Duodenal mucosa (tissue), 2 donors: ENCODE measurements at regions not wholly inside any gene's neighbourhood (a gene's known extent, or its start where the extent isn't known, plus 50 kb on each side); places are given as distances from the start of the nearest gene placed in this dataset.

ENCODE experiments used
- H3K27ac ChIP-seq: one replicate; pipeline ENCODE4 v1.7.0; 2013; ENCODE audit warnings: low read depth, low read length
- H3K27me3 ChIP-seq, 2 donors: one replicate each; pipeline ENCODE4 v1.7.0; 2013; ENCODE audit warnings: low read length in 2 of 2, control low read depth in 1 of 2; ENCODE audit not compliant: insufficient read depth in 2 of 2, control insufficient read depth in 1 of 2
- H3K36me3 ChIP-seq, 2 donors: one replicate each; pipeline ENCODE4 v1.7.0; 2013; ENCODE audit warnings: low read length in 2 of 2, control low read depth in 1 of 2; ENCODE audit not compliant: insufficient read depth in 2 of 2, control insufficient read depth in 1 of 2
- H3K4me1 ChIP-seq, 2 donors: one replicate each; pipeline ENCODE4 v1.7.0; 2013; ENCODE audit warnings: low read length in 2 of 2, control low read depth in 1 of 2; ENCODE audit not compliant: insufficient read depth in 2 of 2, control insufficient read depth in 1 of 2
- H3K4me3 ChIP-seq, 2 donors: one replicate each; pipeline ENCODE4 v1.7.0; 2013; ENCODE audit warnings: low read length in 2 of 2, low read depth in 1 of 2
- H3K9ac ChIP-seq, 2 donors: one replicate each; pipeline ENCODE4 v1.7.0; 2013; ENCODE audit warnings: low read length in 2 of 2, low read depth in 1 of 2
- H3K9me3 ChIP-seq, 2 donors: one replicate each; pipeline ENCODE4 v1.7.0; 2013; ENCODE audit warnings: low read length in 2 of 2, control low read depth in 1 of 2; ENCODE audit not compliant: control insufficient read depth in 1 of 2

DNA sequence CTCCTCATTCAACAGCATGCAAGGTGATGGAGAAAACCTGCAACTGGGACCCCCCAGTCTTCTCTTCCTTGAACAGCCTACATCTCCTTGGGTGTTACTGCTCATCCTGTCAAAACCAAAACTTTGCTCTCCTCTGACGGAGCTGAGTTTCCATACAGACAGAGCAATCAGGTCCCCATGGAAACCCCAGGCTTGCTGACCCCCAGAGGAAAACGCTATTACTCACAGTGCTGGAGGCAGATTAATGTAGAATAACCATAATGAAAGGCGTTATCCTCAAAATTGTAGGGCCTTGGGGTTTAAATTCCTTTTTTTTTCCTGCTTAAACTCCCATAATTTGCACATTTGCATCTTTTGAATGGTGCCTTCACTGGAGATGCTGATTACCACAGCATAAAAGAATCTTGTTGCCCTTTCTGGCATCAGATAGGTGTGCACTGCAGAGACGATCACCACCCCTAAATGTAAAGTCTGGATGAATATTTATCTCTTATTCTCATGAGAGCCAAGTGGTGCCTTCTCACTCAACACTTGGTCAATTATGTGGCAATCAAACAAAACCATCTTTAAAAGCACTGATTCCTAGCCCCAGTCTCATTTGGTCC lies 126.3 kb downstream of the MSX2 start:
- Histone ChIP-seq H3K9ac (no peak overlapping the region), H3K27me3 (no peaks in the 10 kb centered on the region), H3K36me3 (no peaks in the 10 kb centered on the region), H3K4me3 (no peak overlapping the region), H3K9me3 (no peaks in the 10 kb centered on the region), H3K4me1 (no peaks in the 10 kb centered on the region), H3K27ac (no peak overlapping the region)

DNA sequence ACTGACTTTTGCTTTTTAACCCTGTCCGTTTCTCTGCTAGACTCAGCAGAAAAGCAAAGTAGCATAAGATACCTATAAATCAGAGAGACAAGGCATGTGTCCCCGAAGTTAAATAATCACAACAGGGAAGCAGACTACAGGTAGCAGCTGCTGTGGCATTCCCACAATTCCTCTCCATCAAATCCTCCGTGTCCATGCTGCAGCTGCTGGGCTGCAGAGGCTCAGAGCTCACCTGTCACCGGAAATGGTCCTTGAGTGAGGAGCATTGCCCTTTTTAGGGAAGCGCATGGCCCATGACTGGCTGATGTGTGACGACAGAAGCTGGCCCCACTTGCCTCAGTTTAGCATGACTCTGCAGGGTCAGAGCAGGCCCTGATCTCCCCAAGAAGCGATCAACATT lies 125.0 kb downstream of the MSX2 start:
- no peaks in the 10 kb centered on the region for H3K36me3 ChIP-seq
- H3K27me3 ChIP-seq = no peaks in the 10 kb centered on the region
- no peaks in the 10 kb centered on the region for H3K4me1 ChIP-seq
- H3K9me3 ChIP-seq = no peaks in the 10 kb centered on the region
- H3K27ac ChIP-seq = no peak overlapping the region
- H3K4me3 ChIP-seq = no peak overlapping the region
- H3K9ac ChIP-seq = no peak overlapping the region

DNA sequence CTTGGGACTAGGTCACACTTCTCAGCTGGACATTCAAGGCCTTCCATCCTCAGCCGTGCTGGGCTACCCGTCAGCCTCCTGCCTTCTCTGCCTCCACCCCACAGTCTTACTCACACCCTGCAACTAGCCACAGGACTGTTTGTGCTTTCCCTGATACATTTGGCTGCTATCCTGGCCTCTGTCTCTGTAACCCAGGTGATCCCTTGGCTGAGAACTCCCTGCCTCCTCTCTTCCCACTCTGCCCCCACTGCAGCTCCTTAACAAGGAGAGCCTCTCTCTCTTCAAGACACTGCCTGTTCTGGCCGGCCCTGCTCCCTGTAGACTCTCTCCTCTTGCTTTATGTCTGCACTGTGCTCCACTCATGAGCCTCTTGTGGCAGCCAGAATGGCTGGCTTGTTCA lies 120.6 kb downstream of the MSX2 start:
- no peaks in the 10 kb centered on the region for H3K9me3 ChIP-seq
- no peaks in the 10 kb centered on the region for H3K27me3 ChIP-seq
- H3K4me1 ChIP-seq = no peaks in the 10 kb centered on the region
- H3K4me3 ChIP-seq = no peak overlapping the region
- no peak overlapping the region for H3K27ac ChIP-seq
- H3K9ac ChIP-seq = no peak overlapping the region
- H3K36me3 ChIP-seq = no peaks in the 10 kb centered on the region

DNA sequence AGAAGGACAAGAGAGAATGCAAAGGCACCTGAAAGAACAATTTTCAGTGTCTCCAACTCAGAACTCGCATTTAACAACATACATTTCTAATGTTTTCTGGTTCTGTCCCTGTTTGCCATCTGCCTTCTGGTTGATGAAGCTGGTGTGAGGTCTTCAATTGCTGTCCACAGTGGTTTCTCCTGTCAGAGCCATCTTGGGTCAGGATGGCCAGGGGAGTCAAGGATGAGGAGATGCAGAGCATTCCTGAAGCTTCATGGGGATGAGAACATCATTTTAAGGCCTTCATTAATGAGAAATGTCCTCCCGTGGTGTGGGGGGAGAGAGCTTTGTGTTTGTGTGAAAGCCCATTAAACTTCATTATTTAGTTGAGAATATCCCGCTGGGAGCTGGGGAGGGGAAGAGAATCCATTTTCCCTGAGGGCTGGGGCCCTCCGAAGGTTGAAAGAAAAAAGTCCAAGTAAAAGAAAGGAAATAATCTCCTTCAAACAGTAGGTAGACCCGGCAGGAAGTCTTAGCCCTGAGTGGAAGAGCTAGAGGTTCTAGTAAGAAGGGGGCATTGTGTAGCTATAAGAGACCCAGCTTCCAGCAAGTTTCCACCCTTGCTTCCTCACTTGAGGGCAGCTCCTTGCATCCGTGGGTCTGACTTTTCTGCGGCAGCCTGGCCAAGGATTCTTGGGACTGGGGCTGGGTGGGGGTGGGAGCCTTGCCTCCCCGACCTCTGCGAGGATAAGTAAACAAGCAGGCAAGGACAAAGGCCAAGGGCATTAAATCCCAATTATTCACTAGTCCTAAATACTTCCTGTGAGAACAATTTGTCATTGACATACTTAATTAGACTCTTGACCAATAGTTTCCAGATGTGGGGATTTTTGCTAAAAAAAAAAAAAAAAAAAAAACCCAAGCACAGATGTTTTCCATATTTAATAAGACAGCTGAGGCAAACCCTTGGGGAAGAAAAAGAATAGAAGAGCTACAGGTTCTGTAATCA lies 119.2 kb downstream of the MSX2 start:
- no peak overlapping the region for H3K27ac ChIP-seq
- no peaks in the 10 kb centered on the region for H3K27me3 ChIP-seq
- H3K36me3 ChIP-seq = no peaks in the 10 kb centered on the region
- H3K4me3 ChIP-seq = no peak overlapping the region
- no peaks in the 10 kb centered on the region for H3K9me3 ChIP-seq
- no peak overlapping the region for H3K9ac ChIP-seq
- H3K4me1 ChIP-seq = no peaks in the 10 kb centered on the region

DNA sequence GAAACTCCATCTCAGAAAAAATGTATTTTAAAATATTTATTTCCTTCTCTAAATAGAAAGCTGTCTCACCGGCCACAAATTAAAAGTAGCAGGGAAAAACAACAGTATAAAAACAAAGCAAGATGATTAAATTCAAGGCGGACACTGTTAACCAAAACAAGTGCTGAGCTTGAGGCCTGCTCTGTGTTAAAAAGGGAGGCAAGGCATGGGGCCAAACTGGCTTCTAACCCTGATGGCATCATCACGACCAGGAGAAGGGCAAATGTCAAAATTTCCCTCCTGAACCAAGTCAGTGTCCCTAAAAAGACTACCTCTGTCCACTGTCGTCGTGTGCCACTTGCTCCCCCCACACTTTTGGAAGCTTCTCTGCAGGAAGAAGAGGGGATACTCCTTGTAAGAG lies 116.1 kb downstream of the MSX2 start:
- H3K36me3 ChIP-seq = no peaks in the 10 kb centered on the region
- no peak overlapping the region for H3K27ac ChIP-seq
- no peaks in the 10 kb centered on the region for H3K4me1 ChIP-seq
- H3K9ac ChIP-seq = no peak overlapping the region
- no peak overlapping the region for H3K4me3 ChIP-seq
- no peaks in the 10 kb centered on the region for H3K27me3 ChIP-seq
- no peaks in the 10 kb centered on the region for H3K9me3 ChIP-seq

DNA sequence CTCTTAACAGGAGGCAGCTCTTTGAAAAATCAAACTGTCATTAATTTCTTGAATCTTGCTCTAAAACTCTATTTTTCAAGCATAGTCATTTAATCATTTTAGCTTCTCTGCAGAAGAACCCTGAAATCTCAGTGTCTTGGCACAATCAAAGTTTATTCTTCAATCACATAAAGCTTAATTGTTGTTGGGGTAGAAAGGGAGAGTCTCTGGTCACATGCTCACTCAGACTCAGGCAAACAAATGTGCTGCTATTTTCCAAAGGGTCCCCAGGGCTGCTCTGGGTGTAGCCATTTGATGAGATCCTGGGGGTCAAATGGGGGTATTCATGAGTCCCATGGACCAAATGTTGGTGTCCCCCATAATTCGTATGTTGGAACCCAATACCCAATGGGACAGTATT lies 114.8 kb downstream of the MSX2 start:
- Histone ChIP-seq H3K36me3 (no peaks in the 10 kb centered on the region), H3K9ac (no peak overlapping the region), H3K27ac (no peak overlapping the region), H3K27me3 (peaks cover 0 to 5% of the 10 kb centered on the region in 2 donors), H3K9me3 (no peaks in the 10 kb centered on the region), H3K4me1 (no peaks in the 10 kb centered on the region), H3K4me3 (no peak overlapping the region)

DNA sequence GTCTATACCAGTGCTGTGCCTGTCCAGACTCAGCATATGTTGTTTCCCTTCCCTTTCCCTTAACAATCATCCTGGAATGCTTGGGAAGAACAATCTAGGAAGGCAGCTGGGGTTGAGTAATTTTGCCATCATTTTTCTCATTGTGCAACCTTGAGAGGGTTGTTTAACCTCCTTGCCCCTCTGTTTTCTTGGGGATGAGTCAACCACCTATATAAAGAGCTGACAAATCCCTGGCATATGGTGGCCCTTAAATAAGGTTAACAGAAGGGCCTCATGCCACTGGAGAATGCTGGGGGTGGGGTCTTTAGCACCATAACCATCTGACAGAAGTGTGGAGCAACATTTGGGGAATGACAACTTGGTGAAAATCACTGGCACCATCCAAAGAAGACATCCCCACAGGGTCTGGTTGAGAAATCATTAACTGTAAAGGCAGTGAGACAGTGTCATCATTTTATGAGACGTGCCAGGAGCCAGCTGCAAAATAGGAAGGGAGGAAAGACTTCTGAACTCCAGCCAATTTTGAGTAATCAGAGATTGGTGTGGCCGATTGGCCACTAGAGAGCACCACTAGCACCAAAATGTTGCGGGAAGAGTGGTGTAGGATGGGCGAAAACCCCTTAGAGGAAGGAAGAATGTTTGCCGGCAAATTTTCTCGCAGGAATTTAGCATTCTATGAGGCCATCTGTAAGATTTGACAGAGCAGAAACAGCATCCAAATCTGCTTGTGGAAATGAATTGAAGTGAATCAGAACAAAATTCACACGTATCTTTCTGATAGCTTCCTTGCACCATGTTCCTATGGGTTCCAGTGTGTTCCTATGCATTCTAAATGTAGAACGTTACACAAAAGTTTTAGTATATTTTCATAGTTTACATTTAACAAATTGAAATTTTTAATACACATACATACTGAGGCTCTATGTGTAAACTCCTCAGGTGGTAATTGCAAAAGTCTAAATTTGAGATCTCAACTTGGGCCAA lies 113.8 kb downstream of the MSX2 start:
- no peak overlapping the region for H3K4me3 ChIP-seq
- no peaks in the 10 kb centered on the region for H3K9me3 ChIP-seq
- H3K36me3 ChIP-seq = no peaks in the 10 kb centered on the region
- H3K9ac ChIP-seq = no peak overlapping the region
- no peaks in the 10 kb centered on the region for H3K4me1 ChIP-seq
- peaks cover 0 to 8% of the 10 kb centered on the region in 2 donors for H3K27me3 ChIP-seq
- H3K27ac ChIP-seq = no peak overlapping the region

DNA sequence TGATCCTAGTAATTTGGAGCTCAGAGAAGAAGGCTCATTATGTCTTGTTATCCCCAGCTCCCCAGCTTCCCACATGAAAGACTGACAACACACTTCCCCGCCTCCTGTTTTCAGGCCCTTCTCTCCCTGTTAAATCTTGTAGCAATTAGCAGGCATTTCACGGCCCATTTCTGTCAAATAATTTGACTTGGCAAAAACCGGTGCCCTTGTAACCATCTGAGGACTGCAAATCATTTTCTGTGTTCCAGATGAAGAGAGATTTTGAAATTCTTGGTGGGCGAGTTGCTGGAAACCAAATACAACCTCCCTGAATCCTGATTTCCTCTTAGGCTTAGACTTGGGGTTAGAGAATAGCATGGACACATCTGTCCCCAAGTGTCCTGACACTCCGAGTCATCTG lies 109.7 kb downstream of the MSX2 start:
- Histone ChIP-seq H3K27ac (no peak overlapping the region), H3K4me3 (no peak overlapping the region), H3K36me3 (no peaks in the 10 kb centered on the region), H3K27me3 (peaks cover 0 to 8% of the 10 kb centered on the region in 2 donors), H3K9ac (no peak overlapping the region), H3K9me3 (no peaks in the 10 kb centered on the region), H3K4me1 (no peaks in the 10 kb centered on the region)

DNA sequence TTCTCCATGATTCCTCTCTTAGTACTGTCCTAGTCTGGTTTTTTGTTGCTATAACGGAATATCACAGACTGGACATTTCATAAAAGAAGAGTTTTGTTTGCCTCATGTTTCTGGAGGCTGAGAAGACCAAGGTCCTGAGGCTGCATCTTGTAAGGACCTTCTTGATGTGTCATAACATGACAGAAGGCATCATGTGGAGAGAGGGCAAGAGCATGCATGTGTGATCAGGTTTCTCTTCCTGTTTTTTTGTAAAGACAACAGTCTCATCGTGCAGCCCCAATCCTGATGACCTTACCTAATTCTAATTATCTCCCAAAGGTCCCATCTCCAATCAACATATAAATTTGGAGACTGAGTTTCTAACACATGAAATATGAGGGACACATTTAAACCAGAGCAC lies 108.4 kb downstream of the MSX2 start:
- no peak overlapping the region for H3K9ac ChIP-seq
- peaks cover 0 to 8% of the 10 kb centered on the region in 2 donors for H3K27me3 ChIP-seq
- no peaks in the 10 kb centered on the region for H3K4me1 ChIP-seq
- no peaks in the 10 kb centered on the region for H3K36me3 ChIP-seq
- H3K27ac ChIP-seq = no peak overlapping the region
- H3K4me3 ChIP-seq = no peak overlapping the region
- no peaks in the 10 kb centered on the region for H3K9me3 ChIP-seq
